Epithelial cell of proximal tubule (primary cell): ENCODE measurements at regions not wholly inside any gene's neighbourhood (a gene's known extent, or its start where the extent isn't known, plus 50 kb on each side); places are given as distances from the start of the nearest gene placed in this dataset.

ENCODE experiments used
- DNase-seq: peaks from one replicate; pipeline ENCODE4 v3.0.0-alpha.2; 2011; ENCODE audit warnings: low read depth
- H3K4me3 ChIP-seq: 2 replicates; pipeline ENCODE4 v1.5.1; 2011; ENCODE audit warnings: low read depth, mild to moderate bottlenecking, low read length
- TF ChIP-seq, protein P1 (sequence below): conservative IDR thresholded peaks from 2 replicates; pipeline ENCODE4 v1.5.1; 2012; ENCODE audit warnings: low read depth, mild to moderate bottlenecking, low read length

GRCh38 chr9:29659014-29659413 lies 2085.7 kb upstream of the C9orf72 start:
- TF ChIP-seq, protein P1, sequence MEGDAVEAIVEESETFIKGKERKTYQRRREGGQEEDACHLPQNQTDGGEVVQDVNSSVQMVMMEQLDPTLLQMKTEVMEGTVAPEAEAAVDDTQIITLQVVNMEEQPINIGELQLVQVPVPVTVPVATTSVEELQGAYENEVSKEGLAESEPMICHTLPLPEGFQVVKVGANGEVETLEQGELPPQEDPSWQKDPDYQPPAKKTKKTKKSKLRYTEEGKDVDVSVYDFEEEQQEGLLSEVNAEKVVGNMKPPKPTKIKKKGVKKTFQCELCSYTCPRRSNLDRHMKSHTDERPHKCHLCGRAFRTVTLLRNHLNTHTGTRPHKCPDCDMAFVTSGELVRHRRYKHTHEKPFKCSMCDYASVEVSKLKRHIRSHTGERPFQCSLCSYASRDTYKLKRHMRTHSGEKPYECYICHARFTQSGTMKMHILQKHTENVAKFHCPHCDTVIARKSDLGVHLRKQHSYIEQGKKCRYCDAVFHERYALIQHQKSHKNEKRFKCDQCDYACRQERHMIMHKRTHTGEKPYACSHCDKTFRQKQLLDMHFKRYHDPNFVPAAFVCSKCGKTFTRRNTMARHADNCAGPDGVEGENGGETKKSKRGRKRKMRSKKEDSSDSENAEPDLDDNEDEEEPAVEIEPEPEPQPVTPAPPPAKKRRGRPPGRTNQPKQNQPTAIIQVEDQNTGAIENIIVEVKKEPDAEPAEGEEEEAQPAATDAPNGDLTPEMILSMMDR = no peak
- H3K4me3 ChIP-seq = no peak overlapping the region
- no peak for DNase-seq

- DNase-seq = no peak
- H3K4me3 ChIP-seq = peak overlapping the region; percentile 19
- TF ChIP-seq, protein P1 = no peak
Observed at GRCh38 chr9:29659736-29660135, 2086.5 kb upstream of the C9orf72 start.

DNA sequence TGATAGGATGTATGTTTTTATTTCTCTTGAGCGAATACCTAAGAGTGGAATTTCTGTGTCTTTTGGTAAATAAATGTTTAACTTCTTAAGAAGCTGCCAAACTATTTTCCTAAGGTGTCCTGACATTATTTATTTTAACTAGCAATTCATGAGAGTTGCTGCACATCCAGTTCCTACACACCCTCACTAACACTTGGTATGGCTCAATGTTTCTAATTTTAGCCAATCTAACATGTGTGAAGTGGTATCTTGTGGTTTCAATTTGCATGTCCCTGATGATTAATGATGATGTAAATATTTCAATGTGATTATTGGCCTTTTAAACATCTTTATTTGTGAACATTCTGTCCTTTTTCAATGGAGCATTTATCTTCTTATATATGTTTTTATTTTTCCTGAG lies 2095.5 kb upstream of the C9orf72 start:
- no peak for DNase-seq
- no peak overlapping the region for H3K4me3 ChIP-seq
- TF ChIP-seq, protein P1 = no peak

DNA sequence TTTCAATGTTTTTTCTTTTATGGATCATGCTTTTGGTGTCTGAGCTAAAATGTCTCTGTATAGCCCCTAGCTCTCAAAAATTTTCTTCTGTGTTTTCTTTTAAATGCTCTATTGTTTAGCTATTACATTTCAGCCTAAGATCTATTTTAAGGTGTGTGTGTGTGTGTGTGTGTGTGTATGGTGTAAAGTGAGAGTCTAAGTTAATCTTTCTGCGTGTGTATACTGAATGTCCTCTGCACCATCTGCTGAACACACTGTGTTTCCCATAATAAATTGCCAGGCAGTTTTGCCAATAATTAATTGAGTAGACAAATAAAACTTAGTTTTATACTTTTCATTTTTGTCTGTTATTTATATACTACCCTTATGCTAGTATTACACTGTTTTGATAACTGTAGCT lies 2096.3 kb upstream of the C9orf72 start:
- H3K4me3 ChIP-seq = no peak overlapping the region
- TF ChIP-seq, protein P1 = no peak
- no peak for DNase-seq

GRCh38 chr9:29685531-29685930 lies 2112.2 kb upstream of the C9orf72 start:
- DNase-seq = no peak

GRCh38 chr9:29691145-29691544 lies 2117.9 kb upstream of the C9orf72 start:
- no peak overlapping the region for H3K4me3 ChIP-seq
- DNase-seq = no peak
- TF ChIP-seq, protein P1 = no peak

More at GRCh38 chr9:29685531-29685930, 2112.2 kb upstream of the C9orf72 start:
- no peak overlapping the region for H3K4me3 ChIP-seq
- TF ChIP-seq, protein P1 = no peak

- TF ChIP-seq, protein P1 = peak; percentile 45
- DNase-seq = no peak
- no peak overlapping the region for H3K4me3 ChIP-seq
Observed at GRCh38 chr9:29691758-29692407, 2118.6 kb upstream of the C9orf72 start.
